ENCODE measurements at regions not wholly inside any gene's neighbourhood (a gene's known extent, or its start where the extent isn't known, plus 50 kb on each side); places are given as distances from the start of the nearest gene placed in this dataset.
"Not testable (repeated sequence)": the region's sequence is repeated elsewhere in the genome, so short reads cannot be mapped to it uniquely, and the experiment has no call there.

DNA sequence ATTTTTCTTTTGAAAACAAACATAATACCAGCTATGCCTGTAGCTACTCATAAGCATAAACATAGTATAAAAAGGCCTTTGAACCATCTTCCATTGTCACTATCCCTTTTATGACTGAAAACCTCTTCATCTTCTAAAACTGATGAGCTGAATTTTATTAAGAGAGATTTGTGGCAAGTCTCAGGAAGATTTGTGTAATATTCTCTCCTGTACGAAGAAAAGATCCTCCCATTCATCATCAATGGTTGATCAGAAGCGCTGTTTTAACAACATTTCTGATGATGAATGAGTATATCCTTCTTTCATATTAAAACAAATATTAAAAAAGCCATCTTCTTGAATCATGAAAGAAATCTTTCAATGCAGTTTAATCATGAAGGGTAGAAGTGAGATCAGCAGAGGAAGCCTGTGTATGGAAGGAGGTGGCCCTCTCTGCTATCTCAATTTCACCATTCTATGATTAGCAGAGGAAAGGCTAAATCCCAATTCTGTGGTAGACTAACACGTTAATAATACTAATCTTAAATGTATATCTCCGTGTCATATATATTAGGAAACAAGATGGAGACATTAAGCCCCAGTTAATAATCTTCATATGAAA, 430.2 kb downstream of the FRK start:
- DNase-seq (ENCODE audit: low spot score), result no peak

DNA sequence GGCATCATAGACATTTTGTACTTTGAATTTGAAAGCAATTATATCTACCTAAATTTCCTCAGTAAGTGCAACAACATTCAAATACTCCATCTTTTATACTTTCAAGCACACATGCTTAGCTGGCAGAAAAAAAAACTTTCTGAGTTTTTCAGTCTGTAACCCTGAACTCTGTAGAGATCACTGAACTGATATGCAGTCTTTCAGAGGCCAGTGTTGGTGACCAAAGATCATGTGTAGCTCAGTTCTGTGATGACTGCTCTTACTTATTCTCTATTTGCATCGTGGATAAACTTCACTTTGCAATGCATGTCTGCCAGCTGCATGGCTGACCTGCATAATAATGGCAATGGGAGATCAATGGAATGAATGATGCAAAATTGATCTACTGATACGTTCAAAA, 431.3 kb downstream of the FRK start:
- no peak for DNase-seq (ENCODE audit: low spot score)

DNA sequence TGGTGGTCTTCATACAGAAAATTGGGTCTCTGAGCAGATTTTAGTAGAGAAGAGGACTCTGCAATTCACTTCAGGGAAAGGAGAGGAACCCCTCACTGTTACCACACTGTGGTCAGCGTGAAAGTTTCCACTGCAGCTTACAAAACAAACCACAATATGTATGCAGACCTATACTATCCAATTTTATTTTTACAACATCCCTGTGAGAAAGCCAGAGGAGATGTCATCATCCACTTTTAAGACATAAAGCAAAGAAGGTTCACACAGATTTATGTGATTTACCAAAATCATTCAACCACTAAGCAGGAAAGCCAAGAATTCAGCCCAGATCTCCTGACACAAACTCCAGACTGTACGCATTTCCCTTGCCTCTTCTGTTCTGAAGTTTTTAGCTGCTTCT, 442.4 kb downstream of the FRK start:
- DNase-seq (ENCODE audit: low spot score), result no peak

DNA sequence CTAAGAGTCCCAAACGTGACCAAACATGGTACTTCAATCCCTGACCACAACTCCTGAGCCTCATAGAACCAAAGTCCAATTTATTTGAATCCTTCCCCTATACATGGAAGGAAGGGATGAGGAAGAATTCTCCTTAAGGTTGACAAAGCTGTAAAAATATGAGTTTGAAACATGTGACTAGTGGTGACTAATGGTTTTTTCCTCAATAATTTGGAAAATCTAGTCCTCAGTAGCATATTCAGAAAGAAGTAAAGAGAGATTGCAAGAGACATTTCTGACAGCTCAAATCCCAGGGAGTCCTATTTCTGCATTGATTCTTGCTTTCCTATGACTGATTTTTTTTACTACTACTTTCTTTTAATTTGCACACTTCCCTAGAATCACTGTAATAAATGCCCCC, 443.7 kb downstream of the FRK start:
- no peak for DNase-seq (ENCODE audit: low spot score)

DNA sequence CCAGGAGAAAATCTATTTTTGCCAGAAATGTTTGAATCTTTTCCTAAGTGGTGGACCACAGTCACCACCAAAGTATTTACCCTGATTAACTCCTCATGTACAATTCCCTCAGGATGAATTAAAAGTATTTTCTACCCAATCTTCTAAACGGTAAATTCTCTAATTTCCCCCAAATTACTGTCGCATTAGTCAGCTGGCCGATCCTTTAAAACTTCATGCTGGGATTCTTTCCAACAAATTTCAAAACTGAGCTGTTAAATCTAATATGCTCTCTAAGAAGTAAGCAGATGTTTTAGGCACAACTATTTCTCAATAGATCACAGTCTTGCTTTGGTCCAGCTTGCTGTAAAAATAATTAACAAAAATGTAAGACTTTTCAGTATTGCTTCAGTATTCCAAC, 447.2 kb downstream of the FRK start:
- no peak for DNase-seq (ENCODE audit: low spot score)

DNA sequence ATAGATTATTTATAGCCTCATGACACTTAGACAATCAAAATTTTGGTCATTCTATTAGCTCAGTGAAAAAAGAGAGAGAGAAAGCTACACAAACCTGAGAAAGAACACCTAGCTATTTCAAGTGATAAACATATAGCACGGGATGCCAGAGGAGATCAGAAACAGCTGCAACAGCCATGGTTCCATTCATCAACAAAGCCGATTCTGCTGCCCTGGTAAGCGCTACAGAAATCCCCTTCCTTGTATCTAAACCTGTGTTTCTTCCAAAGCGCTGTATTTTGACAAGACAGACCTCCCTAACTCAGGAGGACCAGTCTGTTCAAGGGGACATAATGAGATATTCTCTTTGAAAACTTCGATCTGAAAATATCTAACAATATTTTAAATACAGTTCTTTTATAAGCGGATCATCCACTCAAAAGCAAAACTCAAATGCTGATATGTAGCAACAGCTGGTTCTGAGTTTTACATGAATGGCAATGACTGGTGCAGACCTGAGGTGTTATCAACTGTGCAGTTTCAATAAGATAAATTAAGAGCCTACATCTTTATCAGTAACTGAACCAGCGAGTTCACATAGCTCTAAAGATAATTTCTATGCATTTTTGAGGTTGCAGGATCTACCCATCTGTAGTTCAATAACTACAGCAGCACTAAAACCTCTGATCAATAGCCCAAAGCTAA, 447.8 kb downstream of the FRK start:
- DNase-seq (ENCODE audit: low spot score), result no peak

DNA sequence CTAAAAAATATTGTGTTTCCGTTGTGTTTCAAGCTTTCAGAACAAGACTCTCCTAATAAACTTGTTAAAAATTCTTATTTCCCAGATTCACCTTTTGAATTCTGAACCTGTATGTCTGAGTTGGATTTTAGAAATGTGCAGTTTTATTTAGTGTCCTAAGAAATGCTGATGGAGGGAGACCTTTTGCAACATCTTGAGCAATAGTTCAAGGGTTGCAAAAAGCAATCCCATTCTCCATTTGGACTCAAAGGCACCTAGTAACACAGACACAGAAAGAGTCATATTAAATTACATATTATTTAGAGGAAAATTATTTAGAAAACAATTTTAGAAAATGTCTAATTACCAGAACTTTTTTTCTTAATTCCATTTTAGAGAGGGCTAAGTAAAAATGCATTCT, 448.5 kb downstream of the FRK start:
- no peak for DNase-seq (ENCODE audit: low spot score)

DNA sequence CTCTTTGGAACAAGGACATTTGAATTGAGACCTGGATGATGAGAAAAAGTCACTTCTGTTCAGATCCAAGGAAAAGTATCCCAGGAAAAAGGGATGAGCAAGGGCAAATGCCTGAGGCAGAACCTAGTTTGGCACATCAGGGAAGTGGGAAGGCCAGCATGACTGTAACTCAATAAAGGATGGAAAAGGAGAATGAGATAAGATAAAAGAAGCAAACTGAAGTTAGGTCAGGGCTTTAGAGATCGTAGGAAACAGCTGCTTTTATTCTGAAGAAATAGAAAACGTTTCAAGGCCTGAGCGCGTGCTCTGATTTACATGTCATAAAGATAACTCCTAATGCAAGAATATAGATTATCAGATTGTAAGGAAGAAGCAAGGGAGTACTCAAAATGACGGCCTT, 450.0 kb downstream of the FRK start:
- DNase-seq (ENCODE audit: low spot score), result no peak

DNA sequence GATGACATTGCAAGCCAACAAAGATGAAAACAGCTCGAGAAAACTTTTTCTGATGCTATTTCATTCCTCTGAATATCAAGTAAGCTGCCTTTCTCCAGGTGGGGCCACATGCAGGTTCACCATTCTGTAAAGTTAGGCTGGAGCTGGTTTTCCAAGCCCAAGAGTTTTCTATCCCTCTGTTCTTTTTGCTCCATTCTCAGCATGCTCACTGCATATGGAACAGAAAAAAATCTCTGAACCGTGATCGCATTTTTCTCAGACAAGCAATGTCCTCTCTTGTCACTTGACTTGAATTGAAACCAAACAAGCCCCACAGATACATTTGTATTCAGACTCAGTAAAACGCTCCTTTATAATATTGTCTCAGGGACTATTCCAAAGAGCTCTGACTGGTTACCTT, 451.6 kb downstream of the FRK start:
- no peak for DNase-seq (ENCODE audit: low spot score)

DNA sequence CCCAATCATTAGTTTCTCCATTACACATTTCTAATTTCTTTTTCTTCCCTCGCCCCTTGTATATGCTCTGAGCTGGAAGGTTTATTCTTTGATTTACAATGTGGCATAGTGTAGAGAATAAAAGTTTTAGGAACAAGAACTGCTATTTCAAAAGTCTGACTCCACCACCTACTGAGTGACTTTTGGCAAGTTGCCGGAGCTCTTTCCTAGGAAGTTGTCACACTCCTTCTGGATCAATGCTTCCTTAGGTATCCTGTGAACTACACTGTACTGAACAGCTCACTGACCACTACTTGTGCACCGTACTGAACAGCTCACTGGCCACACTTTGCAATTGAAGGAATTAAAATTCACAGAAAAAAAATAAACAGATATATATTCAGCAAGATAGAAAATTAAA, 458.2 kb downstream of the FRK start:
- DNase-seq (ENCODE audit: low spot score), result no peak

DNA sequence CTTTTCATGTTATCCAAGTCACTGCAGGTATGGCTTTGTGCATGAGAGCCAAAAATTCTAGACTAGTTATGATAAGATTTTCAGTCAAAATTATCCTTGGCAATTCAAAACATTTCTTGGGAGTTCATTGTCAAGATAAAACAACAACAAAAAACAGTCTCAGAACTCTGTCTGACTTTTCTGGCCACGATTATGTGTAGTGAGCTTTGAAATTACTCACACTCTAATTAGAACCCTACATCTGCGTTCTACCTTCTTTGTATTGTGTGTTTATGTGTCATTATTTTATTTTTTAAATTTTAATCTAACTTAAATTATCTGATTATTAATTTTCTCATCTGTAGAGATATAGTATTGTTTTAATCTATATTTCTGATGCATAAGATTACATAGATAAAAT, 459.2 kb downstream of the FRK start:
- no peak for DNase-seq (ENCODE audit: low spot score)

DNA sequence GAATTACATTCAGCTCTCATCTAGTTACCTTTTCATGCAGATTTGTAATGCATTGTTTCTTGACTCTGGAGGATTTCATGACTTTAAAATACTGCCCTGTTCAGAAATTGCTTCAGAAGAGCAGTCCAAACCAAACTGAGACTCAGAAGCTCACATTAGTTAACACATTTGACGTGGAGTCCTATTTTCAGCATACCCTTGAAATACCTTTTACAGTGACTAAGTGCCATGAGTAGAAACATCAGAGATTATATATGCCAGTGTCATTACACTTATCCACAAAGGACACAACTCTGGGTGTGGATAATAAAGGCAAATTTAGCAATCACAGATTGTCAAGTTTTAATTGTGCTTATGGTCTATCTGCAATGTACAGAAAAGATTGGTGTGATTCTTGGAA, 459.6 kb downstream of the FRK start:
- no peak for DNase-seq (ENCODE audit: low spot score)

DNA sequence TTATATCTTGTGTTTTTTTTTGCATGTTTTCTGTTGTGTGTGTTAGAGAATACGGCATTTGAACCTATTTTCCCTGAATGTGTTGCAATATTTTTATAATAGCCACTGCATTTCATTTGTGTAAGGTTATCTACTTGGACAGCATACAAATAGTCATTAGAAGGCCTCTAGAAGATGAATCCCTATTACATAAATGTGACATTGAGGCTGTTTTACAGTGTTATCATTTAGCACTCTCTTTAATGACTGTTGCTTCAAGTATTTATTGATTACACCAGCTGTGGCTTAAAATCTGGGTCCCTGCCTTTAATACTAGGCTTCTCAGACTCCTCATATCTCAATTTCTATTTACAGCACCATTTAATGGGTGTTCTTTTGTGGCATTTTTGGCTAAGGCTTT, 465.8 kb downstream of the FRK start:
- DNase-seq (ENCODE audit: low spot score), result no peak

DNA sequence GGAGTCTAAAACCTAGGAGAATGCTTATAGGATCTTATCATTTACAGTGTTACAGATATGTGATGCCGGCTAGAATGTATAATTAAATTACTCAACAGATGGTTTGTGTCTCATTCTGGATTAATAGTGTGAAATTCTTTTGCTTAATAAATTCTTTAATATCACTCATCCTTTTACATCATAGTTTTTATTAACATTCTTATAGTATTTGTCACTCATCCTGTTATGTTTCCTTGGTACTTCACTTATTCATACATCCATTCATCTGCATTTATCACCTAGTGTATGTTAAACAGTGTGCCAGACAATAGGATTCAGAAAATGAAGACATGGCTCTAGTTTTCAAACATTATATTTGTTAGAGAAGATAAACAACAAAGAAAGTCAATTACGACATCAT, 468.7 kb downstream of the FRK start:
- DNase-seq (ENCODE audit: low spot score), result no peak

DNA sequence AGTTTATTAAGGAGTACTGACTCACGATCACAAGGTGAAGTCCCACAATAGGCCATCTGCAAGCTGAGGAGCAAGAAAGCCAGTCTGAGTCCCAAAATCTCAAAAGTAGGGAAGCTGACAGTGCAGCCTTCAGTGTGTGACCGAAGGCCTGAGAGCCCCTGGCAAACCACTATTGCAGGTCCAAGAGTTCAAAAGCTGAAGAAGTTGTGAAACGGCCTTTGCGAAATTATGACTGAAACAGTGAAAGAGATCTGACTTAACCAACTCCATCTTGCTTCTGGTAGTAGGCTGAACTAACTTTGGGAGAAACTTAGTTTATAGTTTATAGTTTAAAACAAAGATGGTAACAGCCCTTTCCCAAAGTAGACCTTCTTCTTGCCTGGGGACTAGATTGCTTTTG, 471.6 kb downstream of the FRK start:
- not testable (repeated sequence) for DNase-seq (ENCODE audit: low spot score)

DNA sequence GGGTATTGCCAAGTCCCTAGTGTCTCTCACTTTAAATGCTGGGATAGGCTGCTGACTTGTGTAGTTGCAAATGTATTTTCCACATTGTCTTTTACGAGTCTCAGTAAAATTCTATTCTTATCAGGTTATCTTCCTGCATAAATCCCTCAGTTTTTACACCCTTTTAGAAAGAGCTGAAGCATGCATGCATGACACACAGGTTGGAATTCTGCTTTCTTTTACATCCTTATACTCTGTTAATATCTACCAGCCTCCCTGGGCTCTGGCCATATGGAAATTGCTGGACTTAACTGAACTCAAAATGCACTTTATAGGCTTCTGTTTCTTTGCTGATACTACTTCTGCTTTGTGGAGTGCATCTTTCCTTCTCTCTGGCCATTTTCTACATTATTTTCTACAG, 477.4 kb downstream of the FRK start:
- DNase-seq (ENCODE audit: low spot score), result no peak

DNA sequence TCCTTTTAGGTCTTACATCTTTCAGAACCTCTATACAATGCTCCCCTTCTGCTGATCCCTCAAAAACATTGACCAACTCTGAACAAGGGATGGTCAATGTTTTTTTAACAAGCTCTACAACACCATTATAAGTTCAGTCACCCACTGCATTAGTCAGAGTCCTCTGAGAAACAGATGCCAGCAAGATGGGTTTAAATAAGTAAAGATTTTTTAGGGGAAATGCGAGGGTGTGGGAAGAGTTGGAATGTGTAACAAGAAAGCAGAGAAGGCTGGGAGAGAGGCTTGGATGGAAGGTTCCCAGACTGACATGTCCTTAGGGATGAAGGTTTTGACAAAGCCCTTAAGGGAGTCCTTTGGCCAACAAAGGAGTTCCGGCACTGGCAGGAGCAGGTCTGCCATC, 478.3 kb downstream of the FRK start:
- DNase-seq (ENCODE audit: low spot score), result no peak

DNA sequence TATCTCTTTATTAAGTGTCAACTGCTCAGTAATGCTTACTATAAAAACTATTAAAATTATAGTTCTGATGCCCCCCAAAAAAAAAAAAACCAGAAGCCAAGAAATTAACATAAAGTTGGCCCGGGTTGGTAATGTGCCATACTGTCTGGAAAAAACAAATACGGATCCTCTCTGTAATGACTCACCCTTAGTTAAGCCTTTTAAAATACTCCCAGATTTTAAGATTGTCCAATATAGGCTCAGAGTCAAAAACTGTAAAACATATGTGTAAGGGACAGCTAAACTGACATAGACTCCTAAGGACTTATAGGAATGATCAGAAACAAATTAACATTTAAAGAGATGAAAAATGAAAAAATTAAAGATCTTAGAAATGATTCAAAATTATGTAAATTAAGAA, 481.1 kb downstream of the FRK start:
- DNase-seq (ENCODE audit: low spot score), result not testable (repeated sequence)

DNA sequence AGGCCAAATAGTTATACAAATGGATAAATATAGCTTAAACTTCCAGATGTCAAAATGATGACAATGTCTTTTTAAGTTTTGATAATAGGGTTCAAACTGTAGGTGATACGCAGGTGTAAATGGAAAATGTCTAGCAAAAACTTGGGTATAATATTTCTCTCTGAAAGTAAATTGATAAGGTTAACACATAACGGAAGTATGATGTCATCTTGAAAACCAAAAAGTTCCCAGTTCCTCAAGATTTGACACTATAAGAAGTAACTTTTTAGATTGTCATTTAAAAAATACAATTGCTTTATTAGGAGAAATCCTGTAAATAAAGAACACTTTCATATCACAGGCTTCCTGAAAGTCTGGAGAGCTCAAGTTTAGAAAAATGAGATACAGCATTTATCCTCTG, 483.4 kb downstream of the FRK start:
- DNase-seq (ENCODE audit: low spot score), result no peak

DNA sequence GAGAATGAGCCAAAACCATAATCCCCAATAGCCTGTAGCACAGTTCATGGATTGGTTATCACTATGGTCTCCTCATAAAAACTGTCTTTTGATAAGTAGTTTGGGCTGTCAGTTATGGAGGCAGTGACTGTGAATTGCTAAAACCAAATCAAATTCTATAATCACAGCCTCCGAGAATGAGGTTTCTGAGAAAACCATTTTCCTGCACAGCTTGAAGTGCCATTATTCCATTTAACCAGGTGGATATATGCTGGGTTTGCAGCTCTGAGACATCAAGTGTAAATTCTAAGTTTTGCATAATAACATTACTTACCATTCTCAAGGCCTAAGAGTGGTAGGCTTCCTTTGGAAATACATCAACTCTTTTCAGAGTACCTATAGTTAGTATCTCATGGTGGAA, 485.4 kb downstream of the FRK start:
- DNase-seq (ENCODE audit: low spot score), result no peak

DNA sequence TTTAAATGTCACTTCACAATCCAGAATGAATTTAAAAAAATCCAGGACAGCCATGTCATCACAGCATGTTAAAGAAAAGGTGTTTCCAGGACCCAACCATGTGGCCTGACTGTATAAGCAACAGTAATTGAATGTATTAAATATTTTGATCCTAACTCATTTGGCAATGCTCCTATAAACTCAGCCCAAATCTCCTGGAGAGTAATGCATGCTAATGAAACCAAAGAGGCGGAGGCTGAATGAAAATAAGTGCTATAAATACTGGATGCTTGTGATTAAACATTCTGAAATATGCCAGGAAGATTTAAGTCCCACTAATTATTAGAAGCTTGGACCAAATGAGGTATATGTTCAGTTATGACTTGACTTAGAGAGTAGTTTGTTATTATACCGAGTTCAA, 486.8 kb downstream of the FRK start:
- DNase-seq (ENCODE audit: low spot score), result no peak

DNA sequence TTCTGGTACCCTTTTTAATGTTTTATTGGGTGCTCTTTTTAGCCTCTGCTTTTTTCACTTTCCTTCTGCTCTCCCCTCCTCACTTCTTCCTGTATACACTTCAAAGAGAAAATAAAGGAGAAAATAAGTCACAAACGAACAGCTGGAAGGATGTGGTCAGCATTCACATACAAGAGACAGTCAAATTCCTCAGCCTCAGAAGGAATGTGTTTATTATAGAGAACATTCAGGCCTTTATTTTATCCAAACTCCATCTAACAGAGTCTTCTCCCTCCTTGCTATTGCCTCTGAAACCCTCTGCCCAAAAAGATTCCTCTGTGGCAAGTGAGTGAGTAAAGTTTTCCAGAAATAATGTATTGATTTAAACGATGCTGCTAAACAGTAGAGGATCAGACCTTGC, 490.4 kb downstream of the FRK start:
- DNase-seq (ENCODE audit: low spot score), result no peak

DNA sequence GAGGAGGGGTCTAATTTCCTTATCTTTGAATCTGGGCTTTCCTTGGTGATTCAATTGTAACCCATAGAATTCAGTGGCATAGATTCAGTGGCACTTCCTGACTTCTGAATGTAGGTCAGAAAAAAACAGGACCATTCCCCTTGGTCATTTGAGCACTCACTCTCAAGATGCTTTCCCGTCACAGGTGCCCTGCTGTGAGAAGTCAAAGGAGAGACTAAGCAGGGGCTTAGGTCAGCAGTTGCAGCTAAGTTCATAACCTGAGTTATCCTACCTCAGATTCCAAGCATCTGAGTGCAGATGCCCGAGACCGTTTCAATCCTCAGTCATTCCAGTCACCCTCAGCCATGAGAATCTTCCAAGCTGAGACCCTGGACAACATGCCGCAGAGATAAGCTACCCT, 506.6 kb downstream of the FRK start:
- no peak for DNase-seq (ENCODE audit: low spot score)

DNA sequence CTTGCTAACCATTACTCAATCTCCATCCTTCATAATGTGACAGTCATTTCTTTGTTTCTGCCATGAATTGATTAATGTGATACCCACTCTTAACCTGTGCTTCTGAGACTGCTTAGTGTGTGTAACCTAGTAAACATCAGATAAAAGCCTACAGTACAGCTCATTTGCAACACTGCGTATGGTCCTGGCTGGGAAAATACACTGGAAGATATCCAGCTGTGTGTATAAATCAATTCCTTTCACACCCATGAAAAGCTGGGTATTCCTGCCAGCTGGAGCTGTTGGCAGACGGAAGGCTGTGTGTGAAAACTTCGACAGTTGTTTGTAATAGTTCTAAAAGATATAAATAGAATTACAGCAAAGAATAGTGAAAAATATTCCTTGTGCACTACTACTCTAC, 509.2 kb downstream of the FRK start:
- no peak for DNase-seq (ENCODE audit: low spot score)

DNA sequence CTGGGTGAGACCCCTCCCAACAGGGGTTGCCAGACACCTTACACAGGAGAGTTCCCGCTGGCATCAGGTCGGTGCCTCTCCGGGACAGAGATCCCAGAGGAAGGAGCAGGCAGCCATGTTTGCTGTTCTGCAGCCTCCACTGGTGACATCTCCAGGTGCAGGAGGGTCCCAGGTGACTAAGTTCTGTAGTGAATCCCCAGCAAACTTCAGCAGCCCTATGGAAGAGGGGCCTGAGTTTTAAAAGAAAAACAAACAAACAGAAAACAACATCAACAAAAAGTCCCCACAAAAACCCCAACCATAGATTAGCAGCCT, 515.1 kb downstream of the FRK start:
- no peak for DNase-seq (ENCODE audit: low spot score)
